ENCODE measurements at regions not wholly inside any gene's neighbourhood (a gene's known extent, or its start where the extent isn't known, plus 50 kb on each side); places are given as distances from the start of the nearest gene placed in this dataset.

- no peak for TF ChIP-seq CTCF (IDR thresholded peaks at IDR 0.05; ENCODE audit: poor library complexity)
- TF ChIP-seq EZH2phosphoT487 (IDR thresholded peaks at IDR 0.05; ENCODE audit: low read depth, severe bottlenecking, unreplicated experiment): no peak
- TF ChIP-seq EZH2 (IDR thresholded peaks at IDR 0.05; ENCODE audit: borderline replicate concordance): no peak
Measured at GRCh38 chr1:25038699-25039098, 108.6 kb upstream of the RUNX3 start.
